ENCODE measurements at regions not wholly inside any gene's neighbourhood (a gene's known extent, or its start where the extent isn't known, plus 50 kb on each side); places are given as distances from the start of the nearest gene placed in this dataset.

DNA sequence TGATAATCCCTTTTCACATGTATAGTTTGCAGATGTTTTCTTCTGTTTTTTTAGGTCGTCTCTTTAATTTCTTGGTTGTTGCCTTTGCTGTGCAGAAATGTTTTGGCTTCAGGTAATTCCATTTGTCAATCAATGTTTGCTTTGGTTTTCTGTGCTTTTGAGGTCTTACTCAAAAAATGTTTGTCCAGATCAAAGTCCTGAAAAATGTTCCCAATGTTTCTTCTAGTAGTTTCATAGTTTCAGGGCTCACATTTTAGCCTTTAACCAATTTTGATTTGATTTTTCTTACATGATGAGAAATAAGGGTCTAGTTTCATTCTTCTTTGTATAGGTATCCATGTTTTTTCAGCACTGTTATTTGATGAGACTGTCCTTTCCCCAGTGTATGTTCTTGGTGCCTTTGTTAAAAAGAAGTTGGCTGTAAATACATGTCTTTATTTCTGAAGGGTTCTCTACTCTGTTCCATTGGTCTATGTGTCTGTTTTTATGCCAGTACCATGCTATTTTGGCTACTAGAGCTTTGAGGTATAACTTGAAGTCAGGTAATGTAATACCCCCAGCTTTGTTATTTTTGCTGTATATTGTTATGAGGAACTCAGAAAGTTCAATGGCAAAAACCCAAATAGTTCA is 578.7 kb upstream of the SEL1L start:
- peaks cover 4% of the 10 kb centered on the region for H3K9me3 Mint-ChIP-seq
- H3K4me3 Mint-ChIP-seq: no peak overlapping the region
- no peaks in the 10 kb centered on the region for H3K36me3 ChIP-seq (ENCODE audit: insufficient read depth, low read length)
- no peak overlapping the region for H3K27ac ChIP-seq (ENCODE audit: low read depth in 1 of 2, low read length in 2 of 2)
- no peak overlapping the region for H3K4me3 ChIP-seq (ENCODE audit: low read length)
- H3K27ac Mint-ChIP-seq: no peak overlapping the region
- H3K4me1 Mint-ChIP-seq (ENCODE audit: low read depth): no peaks in the 10 kb centered on the region
- intact Hi-C loops (cut with DNase I, micrococcal nuclease): no loop called here
- H3K4me1 ChIP-seq (ENCODE audit: insufficient read depth, low read length): no peaks in the 10 kb centered on the region
- ChIA-PET POLR2A (no interaction called here), CTCF (no interaction called here)
- H3K27me3 ChIP-seq (ENCODE audit: control insufficient read depth in 1 of 2, insufficient read depth in 2 of 2, low read length in 2 of 2): no peaks in the 10 kb centered on the region
- ATAC-seq (ENCODE audit: poor library complexity) (no peak), DNase-seq (no peak)
- no peaks in the 10 kb centered on the region for H3K9me3 ChIP-seq (ENCODE audit: control insufficient read depth in 1 of 2, insufficient read depth in 1 of 2, low read length in 2 of 2)
- no peaks in the 10 kb centered on the region for H3K36me3 Mint-ChIP-seq (ENCODE audit: low read depth)
- TF ChIP-seq, protein P1, sequence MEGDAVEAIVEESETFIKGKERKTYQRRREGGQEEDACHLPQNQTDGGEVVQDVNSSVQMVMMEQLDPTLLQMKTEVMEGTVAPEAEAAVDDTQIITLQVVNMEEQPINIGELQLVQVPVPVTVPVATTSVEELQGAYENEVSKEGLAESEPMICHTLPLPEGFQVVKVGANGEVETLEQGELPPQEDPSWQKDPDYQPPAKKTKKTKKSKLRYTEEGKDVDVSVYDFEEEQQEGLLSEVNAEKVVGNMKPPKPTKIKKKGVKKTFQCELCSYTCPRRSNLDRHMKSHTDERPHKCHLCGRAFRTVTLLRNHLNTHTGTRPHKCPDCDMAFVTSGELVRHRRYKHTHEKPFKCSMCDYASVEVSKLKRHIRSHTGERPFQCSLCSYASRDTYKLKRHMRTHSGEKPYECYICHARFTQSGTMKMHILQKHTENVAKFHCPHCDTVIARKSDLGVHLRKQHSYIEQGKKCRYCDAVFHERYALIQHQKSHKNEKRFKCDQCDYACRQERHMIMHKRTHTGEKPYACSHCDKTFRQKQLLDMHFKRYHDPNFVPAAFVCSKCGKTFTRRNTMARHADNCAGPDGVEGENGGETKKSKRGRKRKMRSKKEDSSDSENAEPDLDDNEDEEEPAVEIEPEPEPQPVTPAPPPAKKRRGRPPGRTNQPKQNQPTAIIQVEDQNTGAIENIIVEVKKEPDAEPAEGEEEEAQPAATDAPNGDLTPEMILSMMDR (IDR thresholded peaks at IDR 0.05): no peak
- H3K27me3 Mint-ChIP-seq: no peaks in the 10 kb centered on the region

DNA sequence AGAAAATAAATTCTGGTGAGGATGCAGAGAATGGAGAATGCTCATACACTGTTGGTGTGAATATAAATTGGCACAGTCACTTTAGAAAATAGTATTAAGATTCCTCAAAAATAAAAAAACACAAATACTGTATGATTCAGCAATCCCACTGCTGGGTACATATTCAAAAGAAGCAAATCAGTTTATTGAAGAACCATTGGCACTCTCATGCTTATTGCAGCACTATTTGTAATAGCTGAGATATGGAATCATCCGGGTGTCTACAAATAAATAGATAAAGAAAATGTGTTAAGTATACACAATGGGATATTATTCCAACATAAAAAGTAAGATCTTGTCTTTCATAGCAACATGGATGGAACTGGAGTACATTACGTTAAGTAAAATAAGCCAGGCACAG is 579.4 kb upstream of the SEL1L start:
- no peaks in the 10 kb centered on the region for H3K36me3 Mint-ChIP-seq (ENCODE audit: low read depth)
- no peak overlapping the region for H3K27ac ChIP-seq (ENCODE audit: low read depth in 1 of 2, low read length in 2 of 2)
- no peaks in the 10 kb centered on the region for H3K9me3 ChIP-seq (ENCODE audit: control insufficient read depth in 1 of 2, insufficient read depth in 1 of 2, low read length in 2 of 2)
- H3K27ac Mint-ChIP-seq: no peak overlapping the region
- ATAC-seq (ENCODE audit: poor library complexity) (no peak), DNase-seq (no peak)
- intact Hi-C loops (cut with DNase I, micrococcal nuclease): no loop called here
- H3K4me1 Mint-ChIP-seq (ENCODE audit: low read depth): no peaks in the 10 kb centered on the region
- TF ChIP-seq, protein P1 (IDR thresholded peaks at IDR 0.05): no peak
- no peak overlapping the region for H3K4me3 Mint-ChIP-seq
- H3K4me3 ChIP-seq (ENCODE audit: low read length): no peak overlapping the region
- CTCF ChIA-PET: no interaction called here
- POLR2A ChIA-PET: no interaction called here
- H3K9me3 Mint-ChIP-seq: peaks cover 7% of the 10 kb centered on the region
- no peaks in the 10 kb centered on the region for H3K27me3 ChIP-seq (ENCODE audit: control insufficient read depth in 1 of 2, insufficient read depth in 2 of 2, low read length in 2 of 2)
- no peaks in the 10 kb centered on the region for H3K27me3 Mint-ChIP-seq
- no peaks in the 10 kb centered on the region for H3K36me3 ChIP-seq (ENCODE audit: insufficient read depth, low read length)
- H3K4me1 ChIP-seq (ENCODE audit: insufficient read depth, low read length): no peaks in the 10 kb centered on the region

DNA sequence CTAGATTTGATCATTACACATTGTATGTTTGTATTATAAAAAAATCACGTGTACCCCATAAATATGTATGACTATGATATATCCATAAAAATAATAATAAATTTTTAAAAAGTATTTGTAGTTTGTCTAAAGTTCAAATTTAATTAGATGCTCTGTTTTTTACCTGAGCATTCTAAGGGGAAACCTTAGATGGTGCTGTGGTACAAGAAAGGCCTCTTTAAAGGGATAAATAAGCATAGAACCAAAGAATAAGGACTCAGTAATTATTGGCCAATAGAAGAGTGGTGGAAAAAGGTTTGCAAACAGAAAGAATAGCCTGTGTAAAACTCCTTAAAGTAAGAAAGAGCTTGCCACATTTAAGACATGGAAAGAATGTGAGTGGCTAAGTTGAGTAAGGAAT is 580.1 kb upstream of the SEL1L start:
- Histone ChIP-seq H3K4me3 (ENCODE audit: low read length) (no peak overlapping the region), H3K4me1 (ENCODE audit: insufficient read depth, low read length) (no peaks in the 10 kb centered on the region), H3K36me3 (ENCODE audit: insufficient read depth, low read length) (no peaks in the 10 kb centered on the region), H3K9me3 (ENCODE audit: control insufficient read depth in 1 of 2, insufficient read depth in 1 of 2, low read length in 2 of 2) (no peaks in the 10 kb centered on the region), H3K27ac (ENCODE audit: low read depth in 1 of 2, low read length in 2 of 2) (no peak overlapping the region), H3K27me3 (ENCODE audit: control insufficient read depth in 1 of 2, insufficient read depth in 2 of 2, low read length in 2 of 2) (no peaks in the 10 kb centered on the region)
- Mint-ChIP-seq H3K27me3 (no peaks in the 10 kb centered on the region), H3K4me3 (no peak overlapping the region), H3K27ac (no peak overlapping the region), H3K4me1 (ENCODE audit: low read depth) (no peaks in the 10 kb centered on the region), H3K36me3 (ENCODE audit: low read depth) (no peaks in the 10 kb centered on the region), H3K9me3 (peaks cover 10% of the 10 kb centered on the region)
- ATAC-seq (ENCODE audit: poor library complexity) (no peak), DNase-seq (no peak)
- ChIA-PET CTCF (no interaction called here), POLR2A (no interaction called here)
- intact Hi-C loops (cut with DNase I, micrococcal nuclease): no loop called here
- TF ChIP-seq, protein P1 (IDR thresholded peaks at IDR 0.05): no peak

Data from CD4-positive, alpha-beta T cell (primary cell).